RKO (cell line): ENCODE measurements at regions not wholly inside any gene's neighbourhood (a gene's known extent, or its start where the extent isn't known, plus 50 kb on each side); places are given as distances from the start of the nearest gene placed in this dataset.

Experiments
- DNase-seq: peaks from one replicate; pipeline ENCODE4 v3.0.0-alpha.2; 2016; ENCODE audit warnings: low spot score

- no peak for DNase-seq
Observed at GRCh38 chr22:48397531-48398180, 1430.0 kb downstream of the BRD1 start.

- DNase-seq, result no peak
Observed at GRCh38 chr22:48396785-48397530, 1430.7 kb downstream of the BRD1 start.

DNA sequence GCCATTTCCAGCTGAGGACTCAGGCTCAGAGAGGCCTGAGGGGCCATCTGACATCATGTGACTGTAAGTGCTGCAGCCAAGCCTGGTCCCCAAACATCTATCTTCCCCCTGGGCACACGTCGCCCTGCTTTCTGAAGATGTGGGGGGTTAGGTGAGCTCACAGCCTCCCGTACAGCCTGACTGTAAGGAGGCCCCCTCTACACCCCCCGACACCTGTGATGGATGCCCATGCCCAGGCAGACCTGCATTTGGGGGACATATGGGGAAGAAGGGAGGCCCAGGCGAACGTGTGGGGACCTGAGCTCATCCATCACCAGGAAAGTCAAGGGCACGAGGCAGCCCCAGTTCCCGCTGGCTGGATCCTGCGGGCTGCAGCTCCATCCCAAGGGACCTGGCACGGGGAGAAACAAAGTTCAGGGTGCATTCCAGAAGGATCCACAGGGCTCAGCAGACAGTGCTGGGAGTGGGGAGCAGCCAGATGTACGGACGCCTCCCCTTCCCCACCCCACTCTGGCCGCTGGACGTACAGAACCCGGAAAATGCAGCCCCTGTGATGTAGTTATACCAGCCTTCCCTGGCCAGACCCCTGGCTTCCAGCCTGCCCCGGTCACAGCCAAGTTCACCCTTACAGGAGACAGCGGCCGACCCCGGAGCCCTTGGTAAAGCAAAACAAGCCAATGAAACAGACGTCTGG lies 1431.4 kb downstream of the BRD1 start:
- no peak for DNase-seq

DNA sequence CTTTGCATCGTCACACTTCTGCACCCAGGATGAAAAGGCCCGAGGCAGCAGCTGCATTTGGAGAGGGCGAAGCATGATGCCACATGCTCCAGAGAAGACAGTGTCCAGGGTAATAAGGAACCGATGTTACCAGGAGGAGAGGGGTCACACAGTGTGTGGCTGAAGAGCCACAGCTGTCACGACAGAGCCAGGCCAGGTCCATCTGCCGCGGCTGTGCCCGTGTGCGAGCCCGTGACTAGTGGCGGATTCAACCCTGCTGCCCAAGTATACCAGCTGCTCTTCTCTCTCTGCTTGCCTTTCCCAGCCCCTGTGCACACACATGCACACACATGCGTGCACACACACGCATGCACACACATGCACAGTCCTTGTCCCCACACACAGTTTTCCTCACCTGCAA lies 1432.5 kb downstream of the BRD1 start:
- no peak for DNase-seq

GRCh38 chr22:48394787-48395186 lies 1432.9 kb downstream of the BRD1 start:
- DNase-seq, result no peak

- DNase-seq, result no peak
Observed at GRCh38 chr22:48393885-48394284, 1433.8 kb downstream of the BRD1 start.

- no peak for DNase-seq
Observed at GRCh38 chr22:48393041-48393370, 1434.7 kb downstream of the BRD1 start.

DNA sequence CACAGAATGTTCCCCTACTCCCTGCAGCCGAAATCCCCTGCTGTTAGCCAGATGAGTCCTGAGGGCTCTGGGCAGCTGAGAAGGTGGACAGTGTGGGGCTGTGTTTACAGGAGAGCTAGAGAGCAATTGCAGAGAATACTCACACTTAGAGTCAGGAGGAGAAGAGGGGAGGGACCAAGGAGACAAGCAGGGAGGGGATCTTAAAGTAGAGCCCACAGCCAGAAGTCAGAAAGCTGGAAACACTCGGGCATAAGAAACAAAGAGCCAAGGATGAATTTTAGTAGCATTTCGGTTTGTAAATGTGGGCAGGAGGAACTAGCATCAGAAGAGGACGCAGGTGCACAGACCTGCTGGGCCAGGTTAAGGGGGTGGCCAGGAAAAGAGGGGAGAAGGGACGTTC lies 1435.9 kb downstream of the BRD1 start:
- no peak for DNase-seq

GRCh38 chr22:48391171-48391711 lies 1436.4 kb downstream of the BRD1 start:
- DNase-seq, result no peak

DNA sequence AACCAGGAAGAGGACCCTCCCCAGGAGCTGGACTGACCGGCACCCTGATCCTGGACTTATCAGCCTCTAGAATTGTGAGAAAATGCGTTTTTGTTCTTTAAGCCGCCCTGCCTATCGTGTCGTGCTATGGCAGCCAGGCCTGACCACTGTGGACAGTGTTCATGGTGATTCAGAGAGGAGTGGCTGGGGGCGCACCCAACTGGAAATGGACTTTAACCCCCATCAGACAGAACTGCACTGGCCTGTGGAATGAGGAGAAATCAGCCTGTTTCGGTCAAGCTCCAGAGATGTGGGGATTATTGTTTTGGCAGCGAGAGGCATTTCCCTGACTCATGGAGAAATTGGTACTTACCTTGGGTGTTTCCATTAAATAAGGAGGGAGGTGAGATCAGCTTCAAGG lies 1437.8 kb downstream of the BRD1 start:
- DNase-seq, result no peak

DNA sequence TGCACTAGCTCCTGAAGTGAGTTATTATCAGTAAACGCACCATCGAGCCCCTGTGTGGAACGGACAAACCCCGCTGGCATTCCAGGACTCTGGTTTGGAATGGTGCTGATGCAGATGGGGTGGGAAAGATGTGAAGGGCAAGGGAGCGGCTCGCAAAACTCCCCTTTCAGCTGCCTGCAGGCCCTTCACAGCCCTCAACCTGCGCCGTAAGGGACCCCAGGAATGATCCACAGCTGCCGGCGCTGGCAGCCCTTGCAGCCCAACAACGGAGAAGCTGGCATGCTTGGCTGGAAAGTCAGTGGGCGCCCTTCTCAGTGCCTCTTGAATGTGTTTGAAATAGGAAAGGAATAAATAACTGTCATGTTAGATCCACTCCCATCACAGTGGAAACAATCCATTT lies 1445.5 kb downstream of the BRD1 start:
- DNase-seq, result no peak

GRCh38 chr22:48380016-48380665 lies 1447.5 kb downstream of the BRD1 start:
- no peak for DNase-seq

GRCh38 chr22:48379371-48379770 lies 1448.3 kb downstream of the BRD1 start:
- DNase-seq, result no peak

DNA sequence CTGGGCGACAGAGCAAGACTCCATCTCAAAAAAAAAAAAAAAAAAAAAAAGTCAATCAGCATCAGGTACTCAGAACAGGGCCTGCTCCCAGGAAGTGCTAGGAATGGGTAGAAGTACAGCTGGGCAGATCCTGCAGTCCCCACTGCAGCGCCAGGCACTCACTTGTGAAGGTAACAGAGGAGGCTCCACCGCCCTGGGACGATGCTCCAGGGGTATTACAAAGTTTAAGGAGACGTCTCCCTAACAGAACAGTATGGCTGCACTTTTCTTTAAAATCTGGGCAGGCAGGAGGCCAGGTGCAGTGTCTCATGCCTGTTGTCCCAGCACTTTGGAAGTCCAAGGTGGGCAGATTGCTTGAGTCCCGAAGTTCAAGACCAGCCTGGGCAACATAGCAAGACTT lies 1449.0 kb downstream of the BRD1 start:
- DNase-seq, result no peak

- DNase-seq, result no peak
Observed at GRCh38 chr22:48376936-48377712, 1450.5 kb downstream of the BRD1 start.

DNA sequence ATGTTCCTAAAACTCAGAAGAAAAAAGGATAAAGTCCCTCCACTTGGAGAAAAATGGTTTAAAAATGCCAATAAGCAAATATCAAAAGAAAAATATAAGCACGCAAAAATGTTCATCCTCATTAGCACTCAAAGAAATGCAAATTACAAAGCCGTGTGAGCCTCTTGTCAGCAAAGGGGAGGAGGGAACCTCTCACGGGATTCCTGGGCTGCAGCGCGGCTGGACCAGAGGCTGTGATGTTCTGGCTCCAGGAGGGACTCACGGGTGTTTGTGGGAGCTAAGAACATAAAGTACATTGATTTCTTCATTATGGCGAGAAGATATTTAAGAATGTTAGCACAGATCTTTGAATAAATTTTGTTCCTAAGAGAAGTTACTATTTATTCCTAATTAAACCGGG lies 1451.2 kb downstream of the BRD1 start:
- DNase-seq, result no peak

GRCh38 chr22:48373626-48374173 lies 1454.0 kb downstream of the BRD1 start:
- no peak for DNase-seq

GRCh38 chr22:48372390-48372789 lies 1455.3 kb downstream of the BRD1 start:
- DNase-seq, result no peak

DNA sequence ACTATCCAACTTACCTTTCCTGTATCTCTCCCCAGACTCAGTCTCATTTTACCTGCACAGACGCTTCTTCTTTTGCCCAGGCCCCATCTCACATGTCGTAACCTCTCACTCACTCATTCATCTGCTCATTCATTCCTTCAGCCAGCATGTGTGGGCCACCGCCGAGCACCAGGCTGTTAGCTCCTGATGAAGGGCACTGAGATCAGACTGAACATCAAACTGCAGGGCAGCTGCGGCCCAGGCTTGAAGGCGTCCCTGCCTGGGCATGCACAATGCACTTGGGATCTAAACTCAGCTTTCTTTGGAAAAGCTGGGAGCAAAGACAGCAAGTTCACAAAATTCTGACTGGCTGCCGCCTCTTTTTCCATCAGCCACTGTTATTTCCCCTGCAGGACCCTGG lies 1456.3 kb downstream of the BRD1 start:
- no peak for DNase-seq

GRCh38 chr22:48370508-48371325 lies 1457.0 kb downstream of the BRD1 start:
- DNase-seq, result no peak
